ENCODE measurements at regions not wholly inside any gene's neighbourhood (a gene's known extent, or its start where the extent isn't known, plus 50 kb on each side); places are given as distances from the start of the nearest gene placed in this dataset.

DNA sequence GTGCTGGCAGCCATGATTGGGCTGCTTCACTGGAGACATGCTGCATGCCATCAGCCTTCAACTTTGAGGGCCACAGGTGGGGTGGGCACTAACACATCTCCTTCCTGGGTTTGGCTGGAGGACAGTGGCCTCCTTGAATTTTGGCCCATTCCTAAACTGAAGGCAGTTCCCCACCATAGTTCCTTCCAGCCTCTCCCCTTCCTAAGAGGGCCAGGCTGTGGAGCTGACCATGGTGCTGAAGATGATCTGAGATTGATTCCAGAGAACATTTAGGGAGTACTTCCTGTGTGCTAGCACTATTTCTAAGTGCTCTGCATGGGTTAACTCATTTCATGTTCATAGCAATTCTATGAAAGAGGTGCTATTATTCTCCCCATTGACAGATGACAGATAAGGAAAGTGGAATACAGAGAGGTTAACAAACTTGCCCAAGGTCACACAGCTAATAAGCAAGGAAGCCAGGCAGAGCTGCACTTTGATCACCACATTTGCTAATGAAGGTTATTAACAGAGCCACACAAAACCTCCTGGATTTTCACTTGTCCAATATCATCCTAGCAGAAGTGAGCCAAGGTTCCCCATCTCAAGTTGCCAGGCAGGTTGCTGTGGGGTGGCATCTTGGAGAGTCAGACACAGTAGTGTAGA, 175.3 kb downstream of the ZIC5 start:
- H3K36me3 ChIP-seq (ENCODE audit: insufficient read depth, low read length): no peaks in the 10 kb centered on the region
- H3K4me2 ChIP-seq (ENCODE audit: low read depth, low read length, poor library complexity, severe bottlenecking): no peak overlapping the region
- no peaks in the 10 kb centered on the region for H3K9me2 ChIP-seq (replicated peaks; ENCODE audit: low read depth, low read length)
- H3K4me3 ChIP-seq (ENCODE audit: low read length, poor library complexity, severe bottlenecking): no peak overlapping the region
- no peaks in the 10 kb centered on the region for H3K4me1 ChIP-seq (ENCODE audit: insufficient read depth, low read length, poor library complexity, severe bottlenecking)
- H3F3A ChIP-seq (ENCODE audit: low read depth): no peaks in the 10 kb centered on the region
- no peaks in the 10 kb centered on the region for H3K9me3 ChIP-seq (ENCODE audit: insufficient read depth, low read depth, low read length)
- no peak overlapping the region for H3K9ac ChIP-seq (ENCODE audit: low read depth, low read length, poor library complexity, severe bottlenecking)
- H4K20me1 ChIP-seq (ENCODE audit: insufficient read depth, low read length, poor library complexity, severe bottlenecking): no peaks in the 10 kb centered on the region
- H2AFZ ChIP-seq (ENCODE audit: low read length): no peak overlapping the region
- H3K79me2 ChIP-seq (ENCODE audit: insufficient read depth, low read length): no peaks in the 10 kb centered on the region
- H3K27me3 ChIP-seq (ENCODE audit: insufficient read depth, low read length, poor library complexity, severe bottlenecking): no peaks in the 10 kb centered on the region
- no peak for TF ChIP-seq CTCF (conservative IDR thresholded peaks at IDR 0.05; ENCODE audit: low read length)

DNA sequence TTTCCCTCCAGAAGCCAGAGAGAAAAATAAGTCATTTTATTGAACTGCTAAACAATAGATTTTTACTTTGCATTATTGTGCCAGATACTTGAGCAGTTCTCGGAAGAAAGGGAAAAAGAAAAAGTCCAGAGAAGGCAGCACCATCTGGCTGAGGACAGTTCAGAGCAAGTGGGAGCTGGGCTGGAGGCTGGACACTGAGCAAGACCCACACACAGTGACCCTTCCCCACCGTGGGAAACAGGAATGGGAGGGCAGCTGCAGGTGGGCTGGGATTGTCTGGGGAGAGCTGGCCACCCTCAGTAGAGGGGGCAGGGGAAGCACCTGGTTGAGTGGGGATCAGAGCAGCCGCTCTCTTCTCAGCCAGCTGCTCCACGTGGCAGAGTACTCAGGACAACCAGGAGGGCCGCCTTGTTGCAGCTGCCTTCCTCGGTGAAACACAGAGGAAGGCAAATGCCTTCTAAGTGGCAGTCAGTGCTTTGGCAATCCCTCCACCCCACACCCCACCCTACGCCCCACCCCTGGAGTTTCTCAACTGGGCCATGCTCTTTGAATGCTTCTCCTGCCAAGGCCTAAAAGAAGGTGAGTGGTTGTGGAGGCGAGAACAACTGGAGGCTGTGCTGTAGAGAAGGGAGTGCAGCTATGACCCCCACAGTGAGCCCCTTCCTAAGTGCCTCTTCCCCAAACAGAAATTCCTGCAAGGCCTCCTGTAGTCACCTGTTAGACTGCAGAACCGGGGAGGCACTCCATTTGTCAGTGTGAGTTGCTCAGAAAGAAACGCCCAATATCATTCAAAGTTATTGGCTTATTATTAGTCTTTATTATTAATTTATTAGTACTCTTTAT, 179.3 kb downstream of the ZIC5 start:
- Histone ChIP-seq H3K79me2 (ENCODE audit: insufficient read depth, low read length) (no peaks in the 10 kb centered on the region), H2AFZ (ENCODE audit: low read length) (no peak overlapping the region), H3K4me3 (ENCODE audit: low read length, poor library complexity, severe bottlenecking) (no peak overlapping the region), H3K9ac (ENCODE audit: low read depth, low read length, poor library complexity, severe bottlenecking) (no peak overlapping the region), H3F3A (ENCODE audit: low read depth) (no peaks in the 10 kb centered on the region), H3K36me3 (ENCODE audit: insufficient read depth, low read length) (no peaks in the 10 kb centered on the region), H3K4me1 (ENCODE audit: insufficient read depth, low read length, poor library complexity, severe bottlenecking) (no peaks in the 10 kb centered on the region), H3K4me2 (ENCODE audit: low read depth, low read length, poor library complexity, severe bottlenecking) (no peak overlapping the region), H3K27me3 (ENCODE audit: insufficient read depth, low read length, poor library complexity, severe bottlenecking) (no peaks in the 10 kb centered on the region), H3K9me3 (ENCODE audit: insufficient read depth, low read depth, low read length) (no peaks in the 10 kb centered on the region), H4K20me1 (ENCODE audit: insufficient read depth, low read length, poor library complexity, severe bottlenecking) (no peaks in the 10 kb centered on the region), H3K9me2 (replicated peaks; ENCODE audit: low read depth, low read length) (no peaks in the 10 kb centered on the region)
- TF ChIP-seq EZH2phosphoT487 (IDR thresholded peaks at IDR 0.05; ENCODE audit: borderline replicate concordance): no peak
- TF ChIP-seq CTCF (conservative IDR thresholded peaks at IDR 0.05; ENCODE audit: low read length): no peak

DNA sequence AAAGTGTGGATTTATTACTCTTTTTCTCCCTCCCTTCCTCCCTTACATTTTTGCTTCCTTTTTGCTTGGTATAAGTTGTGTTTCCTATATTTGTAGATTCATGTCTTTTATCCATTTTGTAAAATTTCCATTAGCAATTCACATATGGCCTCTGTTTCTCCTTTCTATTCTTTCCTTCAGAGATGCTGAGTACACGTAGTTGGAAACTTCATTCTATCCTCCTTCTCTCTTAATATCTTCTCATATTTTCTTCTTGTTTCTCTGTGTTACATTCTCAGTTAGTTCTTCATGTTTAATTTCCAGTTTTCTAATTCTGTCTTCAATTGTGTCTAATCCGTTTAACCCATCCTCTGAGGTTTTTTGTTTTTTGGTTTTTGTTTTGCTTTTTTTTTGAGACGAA, 188.9 kb downstream of the ZIC5 start:
- Histone ChIP-seq H2AFZ (ENCODE audit: low read length) (no peak overlapping the region), H3K9me3 (ENCODE audit: insufficient read depth, low read depth, low read length) (no peaks in the 10 kb centered on the region), H3K9ac (ENCODE audit: low read depth, low read length, poor library complexity, severe bottlenecking) (no peak overlapping the region), H3K36me3 (ENCODE audit: insufficient read depth, low read length) (no peaks in the 10 kb centered on the region), H3K4me2 (ENCODE audit: low read depth, low read length, poor library complexity, severe bottlenecking) (no peak overlapping the region), H3F3A (ENCODE audit: low read depth) (no peaks in the 10 kb centered on the region), H3K79me2 (ENCODE audit: insufficient read depth, low read length) (no peaks in the 10 kb centered on the region), H3K4me1 (ENCODE audit: insufficient read depth, low read length, poor library complexity, severe bottlenecking) (no peaks in the 10 kb centered on the region), H4K20me1 (ENCODE audit: insufficient read depth, low read length, poor library complexity, severe bottlenecking) (no peaks in the 10 kb centered on the region), H3K27me3 (ENCODE audit: insufficient read depth, low read length, poor library complexity, severe bottlenecking) (no peaks in the 10 kb centered on the region), H3K4me3 (ENCODE audit: low read length, poor library complexity, severe bottlenecking) (no peak overlapping the region), H3K9me2 (replicated peaks; ENCODE audit: low read depth, low read length) (no peaks in the 10 kb centered on the region)
- TF ChIP-seq EZH2phosphoT487 (IDR thresholded peaks at IDR 0.05; ENCODE audit: borderline replicate concordance) (no peak), CTCF (conservative IDR thresholded peaks at IDR 0.05; ENCODE audit: low read length) (no peak)

Measured in Loucy (cell line).